Osteocyte (in vitro differentiated cells): ENCODE measurements at regions not wholly inside any gene's neighbourhood (a gene's known extent, or its start where the extent isn't known, plus 50 kb on each side); places are given as distances from the start of the nearest gene placed in this dataset.

ENCODE experiments used
- DNase-seq: peaks from one replicate; pipeline ENCODE4 v3.0.0; 2021; ENCODE audit warnings: mixed read lengths; ENCODE audit not compliant: unreplicated experiment; ENCODE audit errors: extremely low spot score
- H3K27ac Mint-ChIP-seq: one replicate; pipeline ENCODE4 v1.8.0; 2021; ENCODE audit warnings: mild to moderate bottlenecking, mixed read lengths; ENCODE audit not compliant: unreplicated experiment
- H3K27me3 Mint-ChIP-seq: one replicate; pipeline ENCODE4 v1.8.0; 2021; ENCODE audit warnings: mixed read lengths; ENCODE audit not compliant: unreplicated experiment
- H3K36me3 Mint-ChIP-seq: one replicate; pipeline ENCODE4 v1.8.0; 2021; ENCODE audit warnings: mixed read lengths; ENCODE audit not compliant: unreplicated experiment
- H3K4me1 Mint-ChIP-seq: one replicate; pipeline ENCODE4 v1.8.0; 2021; ENCODE audit warnings: mixed read lengths; ENCODE audit not compliant: unreplicated experiment
- H3K4me3 Mint-ChIP-seq: one replicate; pipeline ENCODE4 v1.8.0; 2021; ENCODE audit warnings: mild to moderate bottlenecking, moderate library complexity, mixed read lengths; ENCODE audit not compliant: unreplicated experiment
- H3K9me3 Mint-ChIP-seq: one replicate; pipeline ENCODE4 v1.8.0; 2021; ENCODE audit warnings: mixed read lengths; ENCODE audit not compliant: unreplicated experiment
- TF ChIP-seq, protein P1 (sequence below): fragments of 200-600 bp; sonication (generic); IDR thresholded peaks from 2 replicates; pipeline ENCODE4 v1.5.0; 2021; ENCODE audit warnings: antibody characterized with exemption, mild to moderate bottlenecking, moderate library complexity

- H3K4me3 Mint-ChIP-seq: no peak overlapping the region
- peaks cover 53% of the 10 kb centered on the region for H3K4me1 Mint-ChIP-seq
- no peak for DNase-seq
- peak overlapping the region; percentile 98 for H3K27ac Mint-ChIP-seq
- no peaks in the 10 kb centered on the region for H3K9me3 Mint-ChIP-seq
- H3K36me3 Mint-ChIP-seq: no peaks in the 10 kb centered on the region
- H3K27me3 Mint-ChIP-seq: no peaks in the 10 kb centered on the region
- TF ChIP-seq, protein P1, sequence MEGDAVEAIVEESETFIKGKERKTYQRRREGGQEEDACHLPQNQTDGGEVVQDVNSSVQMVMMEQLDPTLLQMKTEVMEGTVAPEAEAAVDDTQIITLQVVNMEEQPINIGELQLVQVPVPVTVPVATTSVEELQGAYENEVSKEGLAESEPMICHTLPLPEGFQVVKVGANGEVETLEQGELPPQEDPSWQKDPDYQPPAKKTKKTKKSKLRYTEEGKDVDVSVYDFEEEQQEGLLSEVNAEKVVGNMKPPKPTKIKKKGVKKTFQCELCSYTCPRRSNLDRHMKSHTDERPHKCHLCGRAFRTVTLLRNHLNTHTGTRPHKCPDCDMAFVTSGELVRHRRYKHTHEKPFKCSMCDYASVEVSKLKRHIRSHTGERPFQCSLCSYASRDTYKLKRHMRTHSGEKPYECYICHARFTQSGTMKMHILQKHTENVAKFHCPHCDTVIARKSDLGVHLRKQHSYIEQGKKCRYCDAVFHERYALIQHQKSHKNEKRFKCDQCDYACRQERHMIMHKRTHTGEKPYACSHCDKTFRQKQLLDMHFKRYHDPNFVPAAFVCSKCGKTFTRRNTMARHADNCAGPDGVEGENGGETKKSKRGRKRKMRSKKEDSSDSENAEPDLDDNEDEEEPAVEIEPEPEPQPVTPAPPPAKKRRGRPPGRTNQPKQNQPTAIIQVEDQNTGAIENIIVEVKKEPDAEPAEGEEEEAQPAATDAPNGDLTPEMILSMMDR: no peak
Observed at GRCh38 chr2:172252154-172252553, 149.5 kb upstream of the DLX2 start.

- no peaks in the 10 kb centered on the region for H3K27me3 Mint-ChIP-seq
- no peaks in the 10 kb centered on the region for H3K9me3 Mint-ChIP-seq
- peak; percentile 89 for DNase-seq
- no peaks in the 10 kb centered on the region for H3K36me3 Mint-ChIP-seq
- TF ChIP-seq, protein P1: no peak
- peak overlapping the region; percentile 98 for H3K27ac Mint-ChIP-seq
- peaks cover 54% of the 10 kb centered on the region for H3K4me1 Mint-ChIP-seq
- H3K4me3 Mint-ChIP-seq: no peak overlapping the region
Observed at GRCh38 chr2:172253190-172254052, 150.7 kb upstream of the DLX2 start.

GRCh38 chr2:172256886-172257285 lies 154.2 kb upstream of the DLX2 start:
- H3K9me3 Mint-ChIP-seq: no peaks in the 10 kb centered on the region
- peaks cover 50% of the 10 kb centered on the region for H3K4me1 Mint-ChIP-seq
- H3K4me3 Mint-ChIP-seq: no peak overlapping the region
- H3K27me3 Mint-ChIP-seq: no peaks in the 10 kb centered on the region
- DNase-seq: no peak
- TF ChIP-seq, protein P1: no peak
- H3K36me3 Mint-ChIP-seq: no peaks in the 10 kb centered on the region
- H3K27ac Mint-ChIP-seq: peak overlapping the region; percentile 78

DNA sequence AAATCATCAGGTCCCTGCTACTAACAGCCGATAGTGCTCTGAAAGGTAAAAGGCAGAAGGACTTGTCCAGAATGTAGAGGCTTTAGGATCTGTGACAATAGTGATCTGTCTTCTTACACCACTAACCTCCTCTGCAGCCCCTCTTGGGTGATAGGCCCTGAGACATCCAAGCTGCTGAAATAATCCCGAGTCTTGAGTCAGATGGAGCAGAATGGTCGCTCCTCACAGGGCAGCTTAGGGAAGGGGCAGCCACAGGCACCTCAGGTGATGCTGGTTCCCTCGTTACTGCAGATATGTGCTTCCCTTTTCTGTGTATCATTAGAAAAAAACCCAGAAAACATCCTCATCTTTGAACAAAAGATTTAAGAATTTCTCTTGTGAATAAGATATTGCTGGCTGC lies 157.1 kb upstream of the DLX2 start:
- Mint-ChIP-seq H3K4me3 (no peak overlapping the region), H3K36me3 (no peaks in the 10 kb centered on the region), H3K27ac (no peak overlapping the region), H3K27me3 (no peaks in the 10 kb centered on the region), H3K4me1 (peaks cover 27% of the 10 kb centered on the region), H3K9me3 (no peaks in the 10 kb centered on the region)
- TF ChIP-seq, protein P1: no peak
- DNase-seq: no peak

GRCh38 chr2:172260336-172260735 lies 157.6 kb upstream of the DLX2 start:
- H3K27me3 Mint-ChIP-seq: no peaks in the 10 kb centered on the region
- no peak for DNase-seq
- H3K9me3 Mint-ChIP-seq: no peaks in the 10 kb centered on the region
- no peaks in the 10 kb centered on the region for H3K36me3 Mint-ChIP-seq
- TF ChIP-seq, protein P1: no peak
- H3K4me1 Mint-ChIP-seq: peaks cover 27% of the 10 kb centered on the region
- H3K27ac Mint-ChIP-seq: no peak overlapping the region
- no peak overlapping the region for H3K4me3 Mint-ChIP-seq
